ENCODE measurements at regions not wholly inside any gene's neighbourhood (a gene's known extent, or its start where the extent isn't known, plus 50 kb on each side); places are given as distances from the start of the nearest gene placed in this dataset.

DNA sequence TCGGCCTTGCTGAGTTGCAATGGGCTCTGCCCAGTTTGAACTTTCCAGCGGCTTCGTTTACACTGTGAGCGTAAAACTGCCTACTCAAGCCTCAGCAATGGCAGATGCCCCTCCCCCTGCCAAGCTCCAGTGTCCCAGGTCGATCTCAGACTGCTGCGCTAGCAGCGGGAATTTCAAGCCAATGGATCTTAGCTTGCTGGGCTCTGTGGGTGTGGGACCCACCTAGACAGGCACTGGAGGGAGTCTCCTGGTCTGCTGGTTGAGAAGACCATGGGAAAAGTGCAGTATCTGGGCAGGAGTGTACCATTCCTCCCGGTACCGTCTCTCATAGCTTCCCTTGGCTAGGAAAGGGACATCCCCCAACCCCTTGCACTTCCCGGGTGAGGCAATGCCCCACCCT is 88.2 kb downstream of the KLHL28 start:
- Mint-ChIP-seq H3K4me1 (peaks cover 5% of the 10 kb centered on the region), H3K36me3 (ENCODE audit: low read depth) (no peaks in the 10 kb centered on the region), H3K9me3 (peaks cover 14% of the 10 kb centered on the region), H3K4me3 (peak overlapping the region; percentile 48), H3K27me3 (ENCODE audit: insufficient read depth) (no peaks in the 10 kb centered on the region), H3K27ac (no peak overlapping the region)
- no peak overlapping the region for H3K27ac ChIP-seq (ENCODE audit: low read depth, low read length)
- no peaks in the 10 kb centered on the region for H3K4me1 ChIP-seq (ENCODE audit: control insufficient read depth, insufficient read depth, low read length)
- no peaks in the 10 kb centered on the region for H3K27me3 ChIP-seq (ENCODE audit: control insufficient read depth, insufficient read depth, low read length, poor library complexity, severe bottlenecking)
- H3K9me3 ChIP-seq (ENCODE audit: control insufficient read depth, low read length): peaks cover 5% of the 10 kb centered on the region
- peak; percentile 63 for DNase-seq
- no peaks in the 10 kb centered on the region for H3K36me3 ChIP-seq (ENCODE audit: control insufficient read depth, insufficient read depth, low read length)
- H3K4me3 ChIP-seq (ENCODE audit: low read length): no peak overlapping the region
- no peak overlapping the region for H3K9ac ChIP-seq (ENCODE audit: extremely low read depth, low read length, poor library complexity, severe bottlenecking)
- WGBS, 2 experiments (ENCODE audit: insufficient coverage in 1 of 2, insufficient read length in 1 of 2): 78 to 79% methylated on average over 3 to 10 of the region's 10 CpGs
- TF ChIP-seq, protein P1, sequence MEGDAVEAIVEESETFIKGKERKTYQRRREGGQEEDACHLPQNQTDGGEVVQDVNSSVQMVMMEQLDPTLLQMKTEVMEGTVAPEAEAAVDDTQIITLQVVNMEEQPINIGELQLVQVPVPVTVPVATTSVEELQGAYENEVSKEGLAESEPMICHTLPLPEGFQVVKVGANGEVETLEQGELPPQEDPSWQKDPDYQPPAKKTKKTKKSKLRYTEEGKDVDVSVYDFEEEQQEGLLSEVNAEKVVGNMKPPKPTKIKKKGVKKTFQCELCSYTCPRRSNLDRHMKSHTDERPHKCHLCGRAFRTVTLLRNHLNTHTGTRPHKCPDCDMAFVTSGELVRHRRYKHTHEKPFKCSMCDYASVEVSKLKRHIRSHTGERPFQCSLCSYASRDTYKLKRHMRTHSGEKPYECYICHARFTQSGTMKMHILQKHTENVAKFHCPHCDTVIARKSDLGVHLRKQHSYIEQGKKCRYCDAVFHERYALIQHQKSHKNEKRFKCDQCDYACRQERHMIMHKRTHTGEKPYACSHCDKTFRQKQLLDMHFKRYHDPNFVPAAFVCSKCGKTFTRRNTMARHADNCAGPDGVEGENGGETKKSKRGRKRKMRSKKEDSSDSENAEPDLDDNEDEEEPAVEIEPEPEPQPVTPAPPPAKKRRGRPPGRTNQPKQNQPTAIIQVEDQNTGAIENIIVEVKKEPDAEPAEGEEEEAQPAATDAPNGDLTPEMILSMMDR (conservative IDR thresholded peaks at IDR 0.05): no peak

DNA sequence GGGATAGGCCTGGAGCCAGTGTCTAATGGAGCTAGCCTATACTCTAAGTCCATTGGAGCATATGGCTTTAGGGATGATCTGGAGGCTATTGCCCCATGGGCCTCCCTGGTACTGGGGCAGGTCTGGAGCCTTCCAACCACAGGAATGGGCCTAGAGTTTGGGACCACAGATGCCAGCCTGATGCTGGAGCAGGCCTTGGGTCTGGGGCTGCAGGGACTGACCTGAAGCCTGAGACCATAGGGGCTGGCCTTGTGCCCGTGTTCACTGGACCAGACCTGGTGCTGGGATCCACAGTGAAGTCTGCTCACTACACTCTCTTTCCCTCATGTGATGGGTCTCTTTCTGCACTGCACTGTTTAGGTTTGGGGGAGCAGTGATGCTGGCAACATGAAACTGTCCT is 95.0 kb downstream of the KLHL28 start:
- Histone ChIP-seq H3K4me3 (ENCODE audit: low read length) (no peak overlapping the region), H3K4me1 (ENCODE audit: control insufficient read depth, insufficient read depth, low read length) (no peaks in the 10 kb centered on the region), H3K36me3 (ENCODE audit: control insufficient read depth, insufficient read depth, low read length) (no peaks in the 10 kb centered on the region), H3K9me3 (ENCODE audit: control insufficient read depth, low read length) (peaks cover 5% of the 10 kb centered on the region), H3K27ac (ENCODE audit: low read depth, low read length) (no peak overlapping the region), H3K9ac (ENCODE audit: extremely low read depth, low read length, poor library complexity, severe bottlenecking) (no peak overlapping the region), H3K27me3 (ENCODE audit: control insufficient read depth, insufficient read depth, low read length, poor library complexity, severe bottlenecking) (no peaks in the 10 kb centered on the region)
- Mint-ChIP-seq H3K27me3 (ENCODE audit: insufficient read depth) (no peaks in the 10 kb centered on the region), H3K4me1 (peaks cover 14% of the 10 kb centered on the region), H3K36me3 (ENCODE audit: low read depth) (no peaks in the 10 kb centered on the region), H3K27ac (no peak overlapping the region), H3K4me3 (no peak overlapping the region), H3K9me3 (peaks cover 14% of the 10 kb centered on the region)
- TF ChIP-seq, protein P1 (conservative IDR thresholded peaks at IDR 0.05): no peak
- WGBS, 2 experiments (ENCODE audit: insufficient coverage in 1 of 2, insufficient read length in 1 of 2): 90% methylated on average over 1 of the region's 1 CpG; no CpG with 5 or more reads in 1 of the 2 experiments
- no peak for DNase-seq

DNA sequence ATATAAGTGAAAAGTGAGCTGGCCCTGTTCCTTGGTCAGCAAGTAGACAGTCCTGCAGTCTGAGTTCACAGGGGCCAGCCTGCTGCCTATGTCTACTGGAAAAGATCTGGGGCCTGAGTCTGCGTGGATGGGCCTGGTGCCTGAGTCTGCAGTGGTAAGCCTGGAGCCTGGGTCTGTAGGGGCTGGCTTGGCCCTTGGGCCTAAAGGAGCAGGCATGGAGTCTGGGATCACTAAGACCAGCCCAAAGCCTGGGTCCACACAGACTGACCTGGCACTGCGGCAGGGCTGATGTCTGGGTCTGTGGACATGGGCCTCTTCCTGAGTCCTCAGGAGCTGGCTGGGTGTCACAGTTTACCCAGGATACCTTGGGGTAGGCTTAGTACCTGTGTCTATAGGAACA is 95.4 kb downstream of the KLHL28 start:
- TF ChIP-seq, protein P1 (conservative IDR thresholded peaks at IDR 0.05): no peak
- Histone ChIP-seq H3K27ac (ENCODE audit: low read depth, low read length) (no peak overlapping the region), H3K4me1 (ENCODE audit: control insufficient read depth, insufficient read depth, low read length) (no peaks in the 10 kb centered on the region), H3K9ac (ENCODE audit: extremely low read depth, low read length, poor library complexity, severe bottlenecking) (no peak overlapping the region), H3K36me3 (ENCODE audit: control insufficient read depth, insufficient read depth, low read length) (no peaks in the 10 kb centered on the region), H3K4me3 (ENCODE audit: low read length) (no peak overlapping the region), H3K9me3 (ENCODE audit: control insufficient read depth, low read length) (peaks cover 5% of the 10 kb centered on the region), H3K27me3 (ENCODE audit: control insufficient read depth, insufficient read depth, low read length, poor library complexity, severe bottlenecking) (no peaks in the 10 kb centered on the region)
- DNase-seq: no peak
- Mint-ChIP-seq H3K36me3 (ENCODE audit: low read depth) (no peaks in the 10 kb centered on the region), H3K9me3 (peaks cover 14% of the 10 kb centered on the region), H3K27me3 (ENCODE audit: insufficient read depth) (no peaks in the 10 kb centered on the region), H3K4me3 (no peak overlapping the region), H3K4me1 (peaks cover 14% of the 10 kb centered on the region), H3K27ac (no peak overlapping the region)
- WGBS, 2 experiments (ENCODE audit: insufficient coverage in 1 of 2, insufficient read length in 1 of 2): 80 to 97% methylated on average over 1 to 2 of the region's 2 CpGs
